Lung (tissue), 11 donors: ENCODE measurements at regions not wholly inside any gene's neighbourhood (a gene's known extent, or its start where the extent isn't known, plus 50 kb on each side); places are given as distances from the start of the nearest gene placed in this dataset.
A peak's percentile ranks its signal among the peaks of the same experiment; 100 is the strongest.

Experiments used
- ATAC-seq: fragments of 200-7000 bp; cut with Tn5 transposase; one replicate; pipeline ENCODE4 v1.9.1; 2020; ENCODE audit warnings: moderate number of reproducible peaks; ENCODE audit not compliant: insufficient read depth, low FRiP score
- DNase-seq, 3 donors: peaks; one replicate each; pipeline ENCODE4 v3.0.0-alpha.2; 2013 to 2017
- H3K27ac ChIP-seq, 2 donors: one replicate each; pipeline ENCODE4 v1.5.1; 2013; ENCODE audit warnings: mild to moderate bottlenecking in 2 of 2, moderate library complexity in 2 of 2, control low read depth in 1 of 2, inconsistent platforms in 1 of 2, low read depth in 1 of 2, low read length in 1 of 2
- H3K27me3 ChIP-seq, 3 donors: one replicate each; pipeline ENCODE4 v1.5.1; 2013; ENCODE audit warnings: low read length in 2 of 3; ENCODE audit not compliant: control insufficient read depth in 3 of 3, insufficient read depth in 3 of 3
- H3K36me3 ChIP-seq, 4 donors: one replicate each; pipeline ENCODE4 v1.5.1; 2013; ENCODE audit warnings: low read length in 4 of 4, mild to moderate bottlenecking in 1 of 4, moderate library complexity in 1 of 4; ENCODE audit not compliant: control insufficient read depth in 4 of 4, insufficient read depth in 4 of 4
- H3K4me1 ChIP-seq, 5 donors: one replicate each; pipeline ENCODE4 v1.5.1; 2013; ENCODE audit warnings: low read length in 5 of 5, mild to moderate bottlenecking in 2 of 5, moderate library complexity in 1 of 5; ENCODE audit not compliant: control insufficient read depth in 5 of 5, insufficient read depth in 5 of 5
- H3K4me3 ChIP-seq: one replicate; pipeline ENCODE4 v1.5.1; 2013; ENCODE audit warnings: mild to moderate bottlenecking, control low read depth, moderate library complexity
- H3K9ac ChIP-seq, 2 donors: one replicate each; pipeline ENCODE4 v1.5.1; 2013; ENCODE audit warnings: low read length in 2 of 2, control low read depth in 1 of 2; ENCODE audit not compliant: insufficient read depth in 1 of 2
- H3K9me3 ChIP-seq, 4 donors: one replicate each; pipeline ENCODE4 v1.5.1; 2013; ENCODE audit warnings: low read length in 3 of 4, mild to moderate bottlenecking in 1 of 4, moderate library complexity in 1 of 4; ENCODE audit not compliant: control insufficient read depth in 4 of 4, insufficient read depth in 3 of 4
- CTCF ChIP-seq: IDR thresholded peaks from 2 replicates; pipeline ENCODE4 v1.5.1; 2012; ENCODE audit warnings: mild to moderate bottlenecking; ENCODE audit errors: control extremely low read depth, extremely low read depth
- WGBS, 2 donors: extraction: QIAGEN DNeasy Blood & Tissue Kit; methylation state at CpG; one replicate each; pipeline ENCODE4 v1.1.7; 2013; 5-methylcytosine and 5-hydroxymethylcytosine counted together
- donor health status: control.
- donor health status: control.
- donor health status: Bipolar disorder and iron deficiency.
- donor health status: healthy.
- donor health status: DM: yes; HTN: yes; CAD: no.

GRCh38 chr6:145498425-145498824, 236.9 kb downstream of the EPM2A start:
- H3K4me3 ChIP-seq = no peak overlapping the region
- no peak for DNase-seq
- 70 to 79% methylated on average over 4 of the region's 4 CpGs for WGBS, 2 donors
- H3K9ac ChIP-seq = no peak overlapping the region
- no peaks in the 10 kb centered on the region for H3K36me3 ChIP-seq
- no peaks in the 10 kb centered on the region for H3K4me1 ChIP-seq
- ATAC-seq = no peak
- H3K9me3 ChIP-seq = peaks cover 0 to 3% (median 1%) of the 10 kb centered on the region in 4 donors
- H3K27ac ChIP-seq = no peak overlapping the region
- no peak for TF ChIP-seq CTCF
- no peaks in the 10 kb centered on the region for H3K27me3 ChIP-seq

GRCh38 chr6:145502416-145502815, 232.9 kb downstream of the EPM2A start:
- peaks cover 0 to 2% (median 0%) of the 10 kb centered on the region in 5 donors for H3K4me1 ChIP-seq
- peaks cover 0 to 1% (median 0%) of the 10 kb centered on the region in 4 donors for H3K9me3 ChIP-seq
- DNase-seq (peak in 1 of 3 donors; percentile 2), ATAC-seq (no peak)
- no peak overlapping the region for H3K27ac ChIP-seq
- H3K4me3 ChIP-seq = no peak overlapping the region
- no peaks in the 10 kb centered on the region for H3K36me3 ChIP-seq
- WGBS, 2 donors = 28 to 57% methylated on average over 1 of the region's 1 CpG
- H3K27me3 ChIP-seq = no peaks in the 10 kb centered on the region
- H3K9ac ChIP-seq = no peak overlapping the region
- no peak for TF ChIP-seq CTCF

- Histone ChIP-seq H3K36me3 (no peaks in the 10 kb centered on the region), H3K4me3 (no peak overlapping the region), H3K9me3 (peaks cover 0 to 16% (median 6%) of the 10 kb centered on the region in 4 donors), H3K9ac (no peak overlapping the region), H3K27ac (no peak overlapping the region), H3K27me3 (no peaks in the 10 kb centered on the region), H3K4me1 (peaks cover 0 to 2% (median 0%) of the 10 kb centered on the region in 5 donors)
- no peak for TF ChIP-seq CTCF
- DNase-seq (no peak), ATAC-seq (no peak)
- 41 to 42% methylated on average over 2 of the region's 2 CpGs for WGBS, 2 donors
Observed at GRCh38 chr6:145506136-145506535, 229.2 kb downstream of the EPM2A start.

- no peak overlapping the region for H3K4me3 ChIP-seq
- no peaks in the 10 kb centered on the region for H3K36me3 ChIP-seq
- DNase-seq (no peak), ATAC-seq (no peak)
- TF ChIP-seq CTCF = no peak
- H3K27me3 ChIP-seq = no peaks in the 10 kb centered on the region
- peaks cover 0 to 16% (median 6%) of the 10 kb centered on the region in 4 donors for H3K9me3 ChIP-seq
- WGBS, 2 donors = 33 to 62% methylated on average over 1 of the region's 1 CpG
- H3K27ac ChIP-seq = no peak overlapping the region
- no peak overlapping the region for H3K9ac ChIP-seq
- H3K4me1 ChIP-seq = peaks cover 0 to 2% (median 0%) of the 10 kb centered on the region in 5 donors
Observed at GRCh38 chr6:145506565-145506964, 228.8 kb downstream of the EPM2A start.
